Activated B cell treated with CpG ODN at 0.5 μM for 24 hours (primary cell): ENCODE measurements at regions not wholly inside any gene's neighbourhood (a gene's known extent, or its start where the extent isn't known, plus 50 kb on each side); places are given as distances from the start of the nearest gene placed in this dataset.
"Not testable (repeated sequence)": the region's sequence is repeated elsewhere in the genome, so short reads cannot be mapped to it uniquely, and the experiment has no call there.

Experiments
- ATAC-seq: fragments of 200-7000 bp; cut with Tn5 transposase; one replicate; pipeline ENCODE4 v1.10.0; 2021; ENCODE audit warnings: low read depth, mild to moderate bottlenecking, moderate library complexity
- CTCF ChIA-PET: fragments of 350-600 bp; sonication (Branson Sonifier 250); formaldehyde crosslinking; loops from one replicate; lab custom pipeline; 2021; ENCODE audit warnings: antibody characterized with exemption; lab: Charles Lee
- POLR2A ChIA-PET: fragments of 350-600 bp; sonication (Branson Sonifier 250); formaldehyde crosslinking; loops from one replicate; lab custom pipeline; 2021; ENCODE audit warnings: antibody characterized with exemption; lab: Charles Lee
- DNase-seq: peaks from one replicate; pipeline ENCODE4 v3.0.0; 2022
- H3K27ac Mint-ChIP-seq: one replicate; pipeline ENCODE4 v1.8.0; 2020; ENCODE audit warnings: mixed read lengths
- H3K27me3 Mint-ChIP-seq: one replicate; pipeline ENCODE4 v1.8.0; 2021; ENCODE audit warnings: mixed read lengths
- H3K36me3 Mint-ChIP-seq: one replicate; pipeline ENCODE4 v1.8.0; 2021; ENCODE audit warnings: low read depth, mixed read lengths
- H3K4me1 Mint-ChIP-seq: one replicate; pipeline ENCODE4 v1.8.0; 2021; ENCODE audit warnings: mixed read lengths
- H3K4me3 Mint-ChIP-seq: one replicate; pipeline ENCODE4 v1.8.0; 2020; ENCODE audit warnings: mild to moderate bottlenecking, mixed read lengths
- H3K9me3 Mint-ChIP-seq: one replicate; pipeline ENCODE4 v1.8.0; 2020; ENCODE audit warnings: mixed read lengths
- intact Hi-C: fragments of 100-400 bp; cut with micrococcal nuclease; formaldehyde crosslinking; loops from one replicate; pipeline ENCODE4 v1.15.1; 2024
- TF ChIP-seq, protein P1 (sequence below): fragments of 200-600 bp; IDR thresholded peaks from one replicate; pipeline ENCODE4 v1.8.0; 2022; ENCODE audit warnings: antibody characterized with exemption, mild to moderate bottlenecking

DNA sequence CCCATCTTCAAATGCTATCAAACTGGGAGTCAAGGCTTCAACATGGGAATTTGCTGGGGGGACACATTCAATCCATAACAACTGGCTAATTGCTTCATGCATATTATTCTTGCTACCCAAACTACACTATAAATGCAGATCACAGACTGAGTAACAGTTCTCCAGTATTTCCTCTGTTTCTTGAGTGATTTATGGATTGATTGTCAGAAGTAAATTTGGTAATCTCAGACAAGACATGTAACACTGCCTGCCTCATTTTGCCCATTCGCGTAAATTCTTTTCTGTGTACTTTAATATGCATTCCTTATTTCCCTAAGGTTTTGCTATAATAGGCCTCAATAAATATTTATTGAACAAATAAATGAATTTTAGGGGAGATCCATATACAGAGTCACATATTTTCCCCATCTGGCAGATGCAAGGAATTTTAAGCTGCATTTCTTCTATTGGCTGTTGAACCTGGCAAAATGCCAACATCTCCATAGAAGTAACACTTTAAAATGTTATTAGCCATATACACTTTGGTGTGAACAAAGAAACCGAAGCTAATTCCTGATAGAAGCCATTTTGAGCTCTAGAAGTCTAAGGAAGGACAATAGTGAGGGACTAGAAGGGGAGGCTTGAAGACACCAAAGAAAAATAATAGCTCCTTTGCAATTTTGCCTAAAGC, 98.2 kb downstream of the QRSL1 start:
- TF ChIP-seq, protein P1, sequence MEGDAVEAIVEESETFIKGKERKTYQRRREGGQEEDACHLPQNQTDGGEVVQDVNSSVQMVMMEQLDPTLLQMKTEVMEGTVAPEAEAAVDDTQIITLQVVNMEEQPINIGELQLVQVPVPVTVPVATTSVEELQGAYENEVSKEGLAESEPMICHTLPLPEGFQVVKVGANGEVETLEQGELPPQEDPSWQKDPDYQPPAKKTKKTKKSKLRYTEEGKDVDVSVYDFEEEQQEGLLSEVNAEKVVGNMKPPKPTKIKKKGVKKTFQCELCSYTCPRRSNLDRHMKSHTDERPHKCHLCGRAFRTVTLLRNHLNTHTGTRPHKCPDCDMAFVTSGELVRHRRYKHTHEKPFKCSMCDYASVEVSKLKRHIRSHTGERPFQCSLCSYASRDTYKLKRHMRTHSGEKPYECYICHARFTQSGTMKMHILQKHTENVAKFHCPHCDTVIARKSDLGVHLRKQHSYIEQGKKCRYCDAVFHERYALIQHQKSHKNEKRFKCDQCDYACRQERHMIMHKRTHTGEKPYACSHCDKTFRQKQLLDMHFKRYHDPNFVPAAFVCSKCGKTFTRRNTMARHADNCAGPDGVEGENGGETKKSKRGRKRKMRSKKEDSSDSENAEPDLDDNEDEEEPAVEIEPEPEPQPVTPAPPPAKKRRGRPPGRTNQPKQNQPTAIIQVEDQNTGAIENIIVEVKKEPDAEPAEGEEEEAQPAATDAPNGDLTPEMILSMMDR = no peak
- H3K4me3 Mint-ChIP-seq = no peak overlapping the region
- peaks cover 39% of the 10 kb centered on the region for H3K4me1 Mint-ChIP-seq
- H3K27me3 Mint-ChIP-seq = no peaks in the 10 kb centered on the region
- no peak for ATAC-seq
- no peak overlapping the region for H3K27ac Mint-ChIP-seq
- DNase-seq = no peak
- POLR2A ChIA-PET = interaction anchor here (0.6 kb wide), 1 partner anchor 73 kb away, joined by 3 read pairs; no protein-coding TSS in a partner anchor
- H3K36me3 Mint-ChIP-seq = no peaks in the 10 kb centered on the region
- CTCF ChIA-PET = no interaction called here
- intact Hi-C loops = no loop called here
- no peaks in the 10 kb centered on the region for H3K9me3 Mint-ChIP-seq

DNA sequence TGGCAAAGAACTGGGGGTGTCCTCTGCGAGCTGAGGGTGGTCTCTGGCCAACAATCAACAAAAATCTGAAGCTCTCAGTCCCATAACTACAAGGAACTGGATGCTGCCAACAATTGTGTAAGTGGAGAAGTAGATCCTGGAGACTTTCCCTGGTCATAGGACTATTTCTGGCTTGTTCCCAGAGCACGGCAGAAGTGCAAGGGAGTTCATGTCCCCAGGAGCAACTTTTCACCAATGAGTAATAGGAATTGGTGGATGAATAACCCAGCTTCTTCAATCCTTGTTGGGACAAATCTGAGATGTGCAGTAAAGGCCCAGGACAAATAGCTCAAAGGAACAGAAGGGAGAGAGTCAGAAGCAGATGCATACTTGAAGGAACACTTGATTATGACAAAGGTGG, 95.5 kb downstream of the QRSL1 start:
- ChIA-PET CTCF (no interaction called here), POLR2A (interaction anchor here (0.6 to 0.7 kb wide), 2 partner anchors 10 to 249 kb away, joined by 3 read pairs; no protein-coding TSS in a partner anchor)
- intact Hi-C loops = no loop called here
- Mint-ChIP-seq H3K27me3 (no peaks in the 10 kb centered on the region), H3K27ac (no peak overlapping the region), H3K36me3 (no peaks in the 10 kb centered on the region), H3K4me3 (no peak overlapping the region), H3K4me1 (peaks cover 17% of the 10 kb centered on the region), H3K9me3 (no peaks in the 10 kb centered on the region)
- no peak for DNase-seq
- no peak for ATAC-seq
- TF ChIP-seq, protein P1 = no peak

DNA sequence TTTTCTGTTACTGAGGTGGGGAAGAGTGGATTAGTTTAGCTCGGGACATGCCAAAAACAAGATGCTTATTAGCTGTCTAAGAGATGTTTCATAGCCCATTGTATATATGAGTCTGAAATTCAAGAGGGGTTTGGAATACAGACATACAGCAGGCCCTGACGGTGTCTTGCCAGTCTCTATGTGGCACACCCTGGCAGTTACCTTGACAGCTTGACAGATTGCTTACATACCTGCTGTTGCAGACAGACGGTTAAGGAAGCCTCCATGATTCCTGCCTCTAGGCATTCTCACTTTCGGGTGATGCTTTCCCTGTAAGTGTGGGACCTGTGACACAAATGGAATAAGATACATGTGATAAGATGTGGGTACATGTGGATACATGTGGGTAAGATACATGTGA, 95.0 kb downstream of the QRSL1 start:
- POLR2A ChIA-PET = interaction anchor here (0.6 to 0.7 kb wide), 2 partner anchors 9 to 250 kb away, joined by 3 read pairs; no protein-coding TSS in a partner anchor
- no peak for ATAC-seq
- H3K4me1 Mint-ChIP-seq = peaks cover 13% of the 10 kb centered on the region
- no peak for DNase-seq
- no peak overlapping the region for H3K27ac Mint-ChIP-seq
- intact Hi-C loops = no loop called here
- CTCF ChIA-PET = no interaction called here
- H3K36me3 Mint-ChIP-seq = no peaks in the 10 kb centered on the region
- H3K4me3 Mint-ChIP-seq = no peak overlapping the region
- no peaks in the 10 kb centered on the region for H3K27me3 Mint-ChIP-seq
- TF ChIP-seq, protein P1 = no peak
- no peaks in the 10 kb centered on the region for H3K9me3 Mint-ChIP-seq

DNA sequence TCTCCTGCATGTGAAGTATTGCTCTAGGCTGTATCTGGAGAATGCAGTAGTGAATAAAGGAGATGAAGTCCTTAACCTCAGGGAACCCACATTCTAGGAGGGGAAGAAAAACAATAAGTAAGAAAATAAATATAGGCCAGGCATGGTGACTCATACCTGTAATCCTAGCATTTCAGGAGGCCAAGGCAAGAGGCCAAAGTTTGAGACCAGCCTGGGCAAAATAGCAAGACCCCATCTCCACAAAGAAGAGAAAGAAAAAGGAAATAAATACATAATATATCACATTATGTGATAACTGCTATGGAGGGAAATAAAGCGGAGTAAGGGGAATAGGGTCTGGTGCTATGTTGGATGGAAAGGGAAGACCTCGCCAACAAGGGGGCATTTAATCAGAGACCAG, 94.0 kb downstream of the QRSL1 start:
- H3K9me3 Mint-ChIP-seq, POLR2A ChIA-PET, intact Hi-C loops, H3K27ac Mint-ChIP-seq, H3K4me1 Mint-ChIP-seq, ATAC-seq, CTCF ChIA-PET, H3K4me3 Mint-ChIP-seq, H3K36me3 Mint-ChIP-seq, DNase-seq, H3K27me3 Mint-ChIP-seq: not testable (repeated sequence)

DNA sequence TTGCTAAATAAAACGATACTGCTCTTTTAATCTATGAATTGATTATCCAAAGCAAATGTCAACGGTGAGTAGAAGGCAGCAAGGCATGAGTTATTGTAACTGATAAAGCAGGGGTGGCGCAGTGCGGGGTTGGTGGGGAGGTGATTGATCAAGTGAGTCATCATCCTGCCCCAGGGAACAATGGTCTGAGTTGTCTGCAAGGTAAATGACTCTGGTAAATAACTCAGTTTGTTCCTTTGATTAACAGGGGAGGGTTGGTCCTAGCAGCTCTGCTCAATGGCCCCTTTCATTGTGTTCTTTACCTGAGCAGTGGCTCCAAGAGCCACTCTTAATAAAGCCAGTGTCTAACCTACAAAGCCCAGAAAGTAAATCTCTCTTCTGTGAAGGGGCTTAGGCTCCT, 91.8 kb downstream of the QRSL1 start:
- intact Hi-C loops, POLR2A ChIA-PET, DNase-seq, H3K27me3 Mint-ChIP-seq, ATAC-seq, H3K4me3 Mint-ChIP-seq, H3K27ac Mint-ChIP-seq, H3K9me3 Mint-ChIP-seq, H3K36me3 Mint-ChIP-seq: not testable (repeated sequence)
- CTCF ChIA-PET = interaction anchor here (0.6 kb wide), 1 partner anchor 1135 kb away, joined by 3 read pairs; no protein-coding TSS in a partner anchor
- H3K4me1 Mint-ChIP-seq = peaks cover 17% of the 10 kb centered on the region
